ENCODE measurements at regions not wholly inside any gene's neighbourhood (a gene's known extent, or its start where the extent isn't known, plus 50 kb on each side); places are given as distances from the start of the nearest gene placed in this dataset.

DNA sequence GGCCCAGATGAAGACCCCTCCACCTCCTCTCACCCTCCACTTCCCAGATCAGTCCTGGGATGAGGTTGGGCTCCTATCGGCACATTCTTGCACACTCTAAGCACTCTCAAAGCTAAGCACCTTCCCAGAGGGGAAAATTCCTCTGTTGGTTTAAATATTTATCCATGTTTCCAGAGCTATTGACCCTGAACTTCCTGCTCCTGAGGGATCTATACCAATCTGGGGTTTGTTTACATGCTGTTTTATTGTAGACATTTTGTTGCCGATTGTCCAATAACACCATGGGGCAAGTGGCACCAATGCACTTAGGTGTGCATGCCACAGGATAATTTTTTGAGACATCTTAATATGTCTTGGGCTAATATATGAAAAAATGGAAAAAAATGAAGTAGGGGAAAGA is 476.2 kb downstream of the SLC4A3 start:
- H3K27me3 ChIP-seq, result no peaks in the 10 kb centered on the region
- TF ChIP-seq, protein P1, sequence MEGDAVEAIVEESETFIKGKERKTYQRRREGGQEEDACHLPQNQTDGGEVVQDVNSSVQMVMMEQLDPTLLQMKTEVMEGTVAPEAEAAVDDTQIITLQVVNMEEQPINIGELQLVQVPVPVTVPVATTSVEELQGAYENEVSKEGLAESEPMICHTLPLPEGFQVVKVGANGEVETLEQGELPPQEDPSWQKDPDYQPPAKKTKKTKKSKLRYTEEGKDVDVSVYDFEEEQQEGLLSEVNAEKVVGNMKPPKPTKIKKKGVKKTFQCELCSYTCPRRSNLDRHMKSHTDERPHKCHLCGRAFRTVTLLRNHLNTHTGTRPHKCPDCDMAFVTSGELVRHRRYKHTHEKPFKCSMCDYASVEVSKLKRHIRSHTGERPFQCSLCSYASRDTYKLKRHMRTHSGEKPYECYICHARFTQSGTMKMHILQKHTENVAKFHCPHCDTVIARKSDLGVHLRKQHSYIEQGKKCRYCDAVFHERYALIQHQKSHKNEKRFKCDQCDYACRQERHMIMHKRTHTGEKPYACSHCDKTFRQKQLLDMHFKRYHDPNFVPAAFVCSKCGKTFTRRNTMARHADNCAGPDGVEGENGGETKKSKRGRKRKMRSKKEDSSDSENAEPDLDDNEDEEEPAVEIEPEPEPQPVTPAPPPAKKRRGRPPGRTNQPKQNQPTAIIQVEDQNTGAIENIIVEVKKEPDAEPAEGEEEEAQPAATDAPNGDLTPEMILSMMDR (IDR thresholded peaks at IDR 0.05), result no peak
- DNase-seq, result no peak
- no peaks in the 10 kb centered on the region for H3K4me1 ChIP-seq
- no peak for ATAC-seq
- no peak overlapping the region for H3K4me3 ChIP-seq
- no peaks in the 10 kb centered on the region for H3K9me3 ChIP-seq
- H3K27ac ChIP-seq, result no peak overlapping the region
- no peaks in the 10 kb centered on the region for H3K36me3 ChIP-seq
- intact Hi-C loops (cut with DNase I), result no loop called here

DNA sequence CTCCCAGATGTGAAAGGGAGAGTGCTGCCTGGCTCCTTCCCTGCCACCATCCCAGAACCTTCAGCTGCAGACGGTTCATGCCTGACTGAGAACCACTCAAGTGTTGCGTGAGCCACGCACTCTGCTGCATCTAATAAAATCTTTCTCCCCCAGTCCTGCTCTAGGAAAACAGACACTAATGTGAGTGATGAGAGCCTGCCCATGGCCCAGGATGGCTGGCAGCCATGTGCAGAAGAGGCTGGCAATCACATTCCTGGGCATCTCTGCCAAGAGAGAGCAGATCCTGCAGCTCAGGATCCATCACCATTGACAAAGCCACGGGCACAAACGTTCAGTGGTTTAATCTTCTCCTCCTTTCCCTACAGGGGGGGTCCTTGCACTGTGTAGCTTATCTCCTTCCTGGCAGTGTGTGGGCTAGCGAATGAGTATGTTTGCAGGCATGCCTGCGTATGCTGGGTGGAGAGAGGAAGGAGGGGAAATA is 477.5 kb downstream of the SLC4A3 start:
- intact Hi-C loops (cut with DNase I), result no loop called here
- ATAC-seq, result peak; percentile 56
- no peaks in the 10 kb centered on the region for H3K9me3 ChIP-seq
- H3K27me3 ChIP-seq, result no peaks in the 10 kb centered on the region
- no peak overlapping the region for H3K4me3 ChIP-seq
- no peak for DNase-seq
- no peaks in the 10 kb centered on the region for H3K36me3 ChIP-seq
- TF ChIP-seq, protein P1 (IDR thresholded peaks at IDR 0.05), result no peak
- H3K27ac ChIP-seq, result no peak overlapping the region
- H3K4me1 ChIP-seq, result no peaks in the 10 kb centered on the region

DNA sequence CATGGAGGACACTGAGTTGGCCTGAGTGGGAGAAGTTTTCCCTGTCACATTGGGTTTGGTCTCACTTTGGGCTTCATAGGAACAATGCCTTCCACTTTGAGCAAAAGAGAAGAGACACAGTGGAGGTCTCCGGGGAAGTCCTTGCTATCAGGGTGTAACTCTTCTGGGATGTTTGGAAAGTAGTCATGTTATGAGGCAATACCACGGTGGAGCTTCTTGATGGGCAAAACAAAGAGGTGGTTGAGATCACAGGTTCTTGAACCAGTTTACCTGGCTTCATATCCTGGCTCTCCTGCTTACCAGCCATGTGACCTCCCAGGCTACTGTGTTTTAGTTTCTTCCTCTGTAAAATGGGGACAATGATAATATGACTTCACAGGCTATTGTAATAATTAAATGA is 478.6 kb downstream of the SLC4A3 start:
- TF ChIP-seq, protein P1 (IDR thresholded peaks at IDR 0.05), result no peak

DNA sequence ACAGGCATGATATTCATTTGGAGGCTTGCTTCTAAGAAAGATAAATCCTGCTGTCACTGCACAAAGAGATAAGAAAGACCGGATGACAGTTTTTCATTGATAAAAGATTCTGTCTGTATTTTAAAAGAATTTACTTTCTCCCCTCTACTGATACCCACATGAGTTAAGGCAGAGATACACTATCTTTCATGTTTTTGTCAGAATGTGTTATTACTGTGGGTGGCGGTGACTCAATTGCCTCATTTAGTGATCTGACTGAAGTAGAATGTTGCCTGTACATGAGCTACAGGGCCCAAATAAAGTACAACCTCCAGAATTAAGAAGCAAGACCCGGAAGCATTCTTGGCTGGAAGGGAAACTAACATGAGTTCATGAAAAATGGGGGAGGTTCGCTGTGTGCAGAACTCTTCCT is 480.0 kb downstream of the SLC4A3 start:
- ATAC-seq, result no peak
- no peak for DNase-seq
- TF ChIP-seq, protein P1 (IDR thresholded peaks at IDR 0.05), result no peak
- Histone ChIP-seq H3K9me3 (no peaks in the 10 kb centered on the region), H3K27me3 (no peaks in the 10 kb centered on the region), H3K4me3 (no peak overlapping the region), H3K27ac (no peak overlapping the region), H3K4me1 (no peaks in the 10 kb centered on the region), H3K36me3 (no peaks in the 10 kb centered on the region)
- intact Hi-C loops (cut with DNase I), result no loop called here

More for the DNA sequence above, 478.6 kb downstream of the SLC4A3 start:
- Histone ChIP-seq H3K27ac (no peak overlapping the region), H3K36me3 (no peaks in the 10 kb centered on the region), H3K9me3 (no peaks in the 10 kb centered on the region), H3K27me3 (no peaks in the 10 kb centered on the region), H3K4me3 (no peak overlapping the region), H3K4me1 (no peaks in the 10 kb centered on the region)
- intact Hi-C loops (cut with DNase I), result no loop called here
- DNase-seq, result no peak
- ATAC-seq, result no peak

DNA sequence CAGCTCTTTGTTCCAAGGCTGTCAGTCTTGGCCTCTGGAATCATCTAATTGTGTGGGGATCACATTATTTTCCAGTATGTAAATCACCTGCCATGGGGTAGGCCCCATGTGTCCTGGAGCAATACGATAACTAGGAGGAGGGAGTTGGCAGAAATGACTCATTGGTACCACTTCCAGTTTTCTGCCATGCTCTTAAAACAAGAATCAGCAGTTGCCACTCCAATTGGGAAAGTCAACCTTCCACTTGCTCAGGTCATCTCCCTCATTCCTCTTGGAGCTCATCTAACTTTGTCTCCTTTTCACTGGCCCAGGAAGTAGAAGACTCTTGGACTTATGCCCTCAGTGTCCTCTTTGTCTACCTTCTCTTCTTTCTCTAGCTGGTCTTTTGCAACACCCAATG is 487.0 kb downstream of the SLC4A3 start:
- Histone ChIP-seq H3K9me3 (no peaks in the 10 kb centered on the region), H3K27me3 (no peaks in the 10 kb centered on the region), H3K4me3 (no peak overlapping the region), H3K27ac (no peak overlapping the region), H3K36me3 (no peaks in the 10 kb centered on the region), H3K4me1 (no peaks in the 10 kb centered on the region)
- intact Hi-C loops (cut with DNase I), result no loop called here
- DNase-seq, result no peak
- no peak for ATAC-seq
- TF ChIP-seq, protein P1 (IDR thresholded peaks at IDR 0.05), result no peak

DNA sequence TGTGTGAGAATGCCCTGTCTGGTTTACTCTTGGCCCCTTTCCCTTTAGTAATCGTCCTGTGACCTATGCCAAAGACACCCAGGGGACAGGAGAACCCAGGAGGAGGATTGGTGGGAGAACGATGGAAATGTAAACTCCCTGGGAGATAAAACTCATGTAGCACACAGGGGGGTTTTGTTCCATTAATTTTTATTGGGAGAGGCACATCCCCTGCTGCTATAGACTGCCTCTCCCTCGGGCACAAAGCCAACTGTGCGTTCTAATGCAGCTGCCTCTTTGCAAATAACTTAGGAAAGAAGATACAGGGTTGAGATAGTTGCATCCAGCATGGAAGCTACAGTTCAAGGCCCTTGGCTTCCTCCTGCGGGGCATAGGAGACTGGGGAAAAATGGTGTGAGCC is 489.6 kb downstream of the SLC4A3 start:
- DNase-seq (no peak), ATAC-seq (no peak)
- TF ChIP-seq, protein P1 (IDR thresholded peaks at IDR 0.05), result no peak
- no peaks in the 10 kb centered on the region for H3K4me1 ChIP-seq
- no peaks in the 10 kb centered on the region for H3K9me3 ChIP-seq
- no peak overlapping the region for H3K4me3 ChIP-seq
- no peaks in the 10 kb centered on the region for H3K27me3 ChIP-seq
- no peak overlapping the region for H3K27ac ChIP-seq
- H3K36me3 ChIP-seq, result no peaks in the 10 kb centered on the region
- intact Hi-C loops (cut with DNase I), result no loop called here

Measured in upper lobe of right lung (tissue), 1 donor.